ENCODE measurements at regions not wholly inside any gene's neighbourhood (a gene's known extent, or its start where the extent isn't known, plus 50 kb on each side); places are given as distances from the start of the nearest gene placed in this dataset.
"Not testable (repeated sequence)": the region's sequence is repeated elsewhere in the genome, so short reads cannot be mapped to it uniquely, and the experiment has no call there.

DNA sequence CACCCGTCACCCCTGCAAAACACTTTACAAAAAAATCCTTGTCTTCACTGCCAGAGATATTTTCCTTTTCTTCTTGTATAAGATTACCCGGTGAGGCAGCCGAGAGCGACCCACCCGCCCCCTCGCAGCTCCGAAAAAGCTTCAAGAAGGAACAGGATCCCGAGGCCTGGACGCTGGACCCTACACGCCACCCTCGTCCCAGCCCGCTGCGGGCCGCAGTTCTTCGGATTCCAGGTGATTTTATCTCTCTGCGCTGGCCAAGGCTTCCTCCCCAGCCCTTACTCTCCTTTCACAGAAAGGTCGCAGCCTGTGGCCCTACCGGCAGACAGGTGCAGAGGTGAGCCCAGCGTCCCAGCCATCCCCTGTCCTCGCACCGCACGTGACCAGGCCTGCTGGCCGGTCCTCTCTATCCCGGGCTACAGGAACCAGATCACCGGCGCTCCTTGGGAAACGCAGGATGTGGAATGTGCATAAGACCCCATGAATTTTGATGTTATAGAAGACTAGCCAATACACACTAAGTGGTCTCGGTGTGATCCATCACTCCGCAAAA, 2993.5 kb upstream of the TEKT4 start:
- not testable (repeated sequence) for H3K9ac ChIP-seq (ENCODE audit: low read length); H3K27ac ChIP-seq (ENCODE audit: low read depth, low read length); H3K27me3 ChIP-seq (ENCODE audit: control insufficient read depth, insufficient read depth, low read length); H3K9me3 ChIP-seq (ENCODE audit: control insufficient read depth, insufficient read depth, low read depth, low read length); H3K4me3 ChIP-seq (ENCODE audit: low read depth, low read length); H3K4me1 ChIP-seq (ENCODE audit: control insufficient read depth, insufficient read depth, low read length); H3K36me3 ChIP-seq (ENCODE audit: control insufficient read depth, insufficient read depth, low read length)

DNA sequence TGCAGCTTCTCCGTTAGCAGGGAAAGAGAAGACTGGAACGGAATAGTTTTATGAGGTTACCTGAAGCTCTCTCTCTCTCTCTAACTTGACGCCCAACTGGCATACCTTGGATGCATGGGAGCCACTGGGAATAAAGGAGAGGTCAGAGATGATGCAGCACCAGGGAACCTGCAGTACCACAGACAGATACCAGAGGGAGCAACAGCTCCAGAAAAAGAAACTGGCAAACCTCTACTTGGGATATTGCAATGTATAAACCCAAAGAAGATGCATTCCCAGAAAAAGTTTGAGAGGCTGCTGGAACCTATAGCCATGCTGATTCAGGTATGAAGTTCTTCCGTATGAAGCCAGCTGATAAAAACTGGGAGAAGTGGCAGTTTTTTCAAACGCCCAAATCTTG, 2976.1 kb upstream of the TEKT4 start:
- not testable (repeated sequence) for H3K4me1 ChIP-seq (ENCODE audit: control insufficient read depth, insufficient read depth, low read length); H3K27ac ChIP-seq (ENCODE audit: low read depth, low read length); H3K9ac ChIP-seq (ENCODE audit: low read length); H3K9me3 ChIP-seq (ENCODE audit: control insufficient read depth, insufficient read depth, low read depth, low read length); H3K27me3 ChIP-seq (ENCODE audit: control insufficient read depth, insufficient read depth, low read length); H3K36me3 ChIP-seq (ENCODE audit: control insufficient read depth, insufficient read depth, low read length); H3K4me3 ChIP-seq (ENCODE audit: low read depth, low read length)

DNA sequence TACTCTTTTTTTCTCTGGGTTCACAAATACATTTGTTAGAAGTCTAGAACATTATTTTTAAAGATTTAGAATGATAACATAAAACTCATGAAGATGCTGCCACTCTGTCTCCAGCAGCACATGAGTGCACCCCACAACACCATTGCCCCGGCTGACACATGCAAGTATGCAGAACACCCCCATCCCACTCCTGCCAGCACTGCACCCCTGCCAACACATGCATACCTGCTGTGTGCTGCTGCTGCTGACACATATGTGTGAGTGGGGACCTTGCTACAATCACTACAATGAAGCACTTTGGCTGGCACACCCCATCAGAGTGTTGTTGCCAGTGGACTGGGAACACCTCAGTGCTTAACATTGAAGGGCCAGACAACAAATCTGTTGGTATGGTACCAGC, 2953.6 kb upstream of the TEKT4 start:
- H3K4me3 ChIP-seq (ENCODE audit: low read depth, low read length); H3K9me3 ChIP-seq (ENCODE audit: control insufficient read depth, insufficient read depth, low read depth, low read length); H3K4me1 ChIP-seq (ENCODE audit: control insufficient read depth, insufficient read depth, low read length); H3K36me3 ChIP-seq (ENCODE audit: control insufficient read depth, insufficient read depth, low read length); H3K27me3 ChIP-seq (ENCODE audit: control insufficient read depth, insufficient read depth, low read length); H3K9ac ChIP-seq (ENCODE audit: low read length); H3K27ac ChIP-seq (ENCODE audit: low read depth, low read length): not testable (repeated sequence)

Measured in HUES6 (cell line).